HG03064 (cell line): ENCODE measurements at regions not wholly inside any gene's neighbourhood (a gene's known extent, or its start where the extent isn't known, plus 50 kb on each side); places are given as distances from the start of the nearest gene placed in this dataset.
"Not testable (repeated sequence)": the region's sequence is repeated elsewhere in the genome, so short reads cannot be mapped to it uniquely, and the experiment has no call there.

ENCODE experiments used
- ATAC-seq: cut with Tn5 transposase; IDR thresholded peaks from one replicate; pipeline ENCODE4 v1.9.1; 2021; ENCODE audit warnings: low read depth; ENCODE audit not compliant: unreplicated experiment

- ATAC-seq, result no peak
These were observed 159.0 kb upstream of the IRS2 start for GRCh38 chr13:109945206-109945960.

GRCh38 chr13:109941951-109942350 lies 155.6 kb upstream of the IRS2 start:
- ATAC-seq, result no peak

GRCh38 chr13:109941221-109941620 lies 154.8 kb upstream of the IRS2 start:
- no peak for ATAC-seq

GRCh38 chr13:109940637-109941036 lies 154.3 kb upstream of the IRS2 start:
- ATAC-seq, result no peak

- ATAC-seq, result no peak
These were observed 153.5 kb upstream of the IRS2 start for GRCh38 chr13:109939838-109940237.

- no peak for ATAC-seq
These were observed 152.8 kb upstream of the IRS2 start for GRCh38 chr13:109939180-109939579.

GRCh38 chr13:109938255-109938936 lies 152.0 kb upstream of the IRS2 start:
- no peak for ATAC-seq

GRCh38 chr13:109934520-109934919 lies 148.1 kb upstream of the IRS2 start:
- not testable (repeated sequence) for ATAC-seq

GRCh38 chr13:109933476-109933875 lies 147.1 kb upstream of the IRS2 start:
- ATAC-seq, result no peak

- no peak for ATAC-seq
These were observed 138.0 kb upstream of the IRS2 start for GRCh38 chr13:109924376-109924775.

GRCh38 chr13:109922518-109922917 lies 136.1 kb upstream of the IRS2 start:
- ATAC-seq, result no peak

GRCh38 chr13:109919715-109920375 lies 133.5 kb upstream of the IRS2 start:
- ATAC-seq, result no peak

- no peak for ATAC-seq
These were observed 131.9 kb upstream of the IRS2 start for GRCh38 chr13:109918179-109918711.

GRCh38 chr13:109917422-109917821 lies 131.0 kb upstream of the IRS2 start:
- no peak for ATAC-seq

- ATAC-seq, result no peak
These were observed 127.6 kb upstream of the IRS2 start for GRCh38 chr13:109913936-109914510.

- ATAC-seq, result no peak
These were observed 126.8 kb upstream of the IRS2 start for GRCh38 chr13:109913186-109913585.

- ATAC-seq, result no peak
These were observed 123.8 kb upstream of the IRS2 start for GRCh38 chr13:109910194-109910593.

GRCh38 chr13:109906976-109907375 lies 120.6 kb upstream of the IRS2 start:
- no peak for ATAC-seq

- no peak for ATAC-seq
These were observed 117.8 kb upstream of the IRS2 start for GRCh38 chr13:109904218-109904617.

- no peak for ATAC-seq
These were observed 114.4 kb upstream of the IRS2 start for GRCh38 chr13:109900741-109901140.

GRCh38 chr13:109900320-109900719 lies 113.9 kb upstream of the IRS2 start:
- ATAC-seq, result no peak
